T-helper 17 cell (primary cell): ENCODE measurements at regions not wholly inside any gene's neighbourhood (a gene's known extent, or its start where the extent isn't known, plus 50 kb on each side); places are given as distances from the start of the nearest gene placed in this dataset.

ENCODE experiments used
- ATAC-seq: fragments of 150-1000 bp; cut with Tn5 transposase; 2 replicates; pipeline ENCODE4 v1.10.0; 2021; ENCODE audit warnings: mild to moderate bottlenecking, moderate library complexity
- DNase-seq, 3 donors: peaks; one replicate each; pipeline versions ENCODE4 v3.0.0 to v3.0.0-alpha.2; 2020 to 2021
- H3K9me3 ChIP-seq: one replicate; pipeline ENCODE4 v1.7.0; 2013; ENCODE audit warnings: low read length, mild to moderate bottlenecking; ENCODE audit not compliant: control insufficient read depth, poor library complexity, severe bottlenecking
- H3K27ac Mint-ChIP-seq: one replicate; pipeline ENCODE4 v1.8.0; 2022; ENCODE audit warnings: mild to moderate bottlenecking, moderate library complexity, mixed read lengths
- H3K27me3 Mint-ChIP-seq: one replicate; pipeline ENCODE4 v1.8.0; 2022; ENCODE audit warnings: mixed read lengths
- H3K36me3 Mint-ChIP-seq: one replicate; pipeline ENCODE4 v1.8.0; 2022; ENCODE audit warnings: low read depth, mixed read lengths
- H3K4me1 Mint-ChIP-seq: one replicate; pipeline ENCODE4 v1.8.0; 2022; ENCODE audit warnings: mild to moderate bottlenecking, mixed read lengths
- H3K4me3 Mint-ChIP-seq: one replicate; pipeline ENCODE4 v1.8.0; 2022; ENCODE audit warnings: mild to moderate bottlenecking, moderate library complexity, mixed read lengths

GRCh38 chr13:76361868-76362267 lies 524.3 kb downstream of the KCTD12 start:
- no peak for ATAC-seq
- Mint-ChIP-seq H3K27me3 (peaks cover 4% of the 10 kb centered on the region), H3K4me3 (no peak overlapping the region), H3K27ac (no peak overlapping the region), H3K4me1 (no peaks in the 10 kb centered on the region), H3K36me3 (no peaks in the 10 kb centered on the region)
- H3K9me3 ChIP-seq = no peaks in the 10 kb centered on the region
- no peak for DNase-seq

- H3K36me3 Mint-ChIP-seq = no peaks in the 10 kb centered on the region
- DNase-seq = no peak
- H3K9me3 ChIP-seq = no peaks in the 10 kb centered on the region
- no peak overlapping the region for H3K4me3 Mint-ChIP-seq
- H3K4me1 Mint-ChIP-seq = no peaks in the 10 kb centered on the region
- no peak overlapping the region for H3K27ac Mint-ChIP-seq
- no peaks in the 10 kb centered on the region for H3K27me3 Mint-ChIP-seq
- no peak for ATAC-seq
Observed at GRCh38 chr13:76351541-76352229, 534.5 kb downstream of the KCTD12 start.

- DNase-seq (no peak), ATAC-seq (no peak)
- no peak overlapping the region for H3K4me3 Mint-ChIP-seq
- no peaks in the 10 kb centered on the region for H3K36me3 Mint-ChIP-seq
- H3K27ac Mint-ChIP-seq = no peak overlapping the region
- no peaks in the 10 kb centered on the region for H3K27me3 Mint-ChIP-seq
- H3K4me1 Mint-ChIP-seq = no peaks in the 10 kb centered on the region
- H3K9me3 ChIP-seq = no peaks in the 10 kb centered on the region
Observed at GRCh38 chr13:76350399-76350798, 535.8 kb downstream of the KCTD12 start.

GRCh38 chr13:76349700-76350099 lies 536.5 kb downstream of the KCTD12 start:
- H3K9me3 ChIP-seq = no peaks in the 10 kb centered on the region
- Mint-ChIP-seq H3K4me3 (no peak overlapping the region), H3K4me1 (no peaks in the 10 kb centered on the region), H3K27ac (no peak overlapping the region), H3K36me3 (no peaks in the 10 kb centered on the region), H3K27me3 (no peaks in the 10 kb centered on the region)
- no peak for DNase-seq
- ATAC-seq = no peak

GRCh38 chr13:76339649-76340048 lies 546.6 kb downstream of the KCTD12 start:
- no peak overlapping the region for H3K4me3 Mint-ChIP-seq
- H3K27ac Mint-ChIP-seq = no peak overlapping the region
- no peaks in the 10 kb centered on the region for H3K4me1 Mint-ChIP-seq
- H3K9me3 ChIP-seq = no peaks in the 10 kb centered on the region
- no peaks in the 10 kb centered on the region for H3K27me3 Mint-ChIP-seq
- ATAC-seq = no peak
- no peak for DNase-seq
- no peaks in the 10 kb centered on the region for H3K36me3 Mint-ChIP-seq

- ATAC-seq (no peak), DNase-seq (no peak)
- no peaks in the 10 kb centered on the region for H3K9me3 ChIP-seq
- no peak overlapping the region for H3K4me3 Mint-ChIP-seq
- H3K36me3 Mint-ChIP-seq = no peaks in the 10 kb centered on the region
- H3K27me3 Mint-ChIP-seq = no peaks in the 10 kb centered on the region
- H3K27ac Mint-ChIP-seq = no peak overlapping the region
- no peaks in the 10 kb centered on the region for H3K4me1 Mint-ChIP-seq
Observed at GRCh38 chr13:76338003-76338402, 548.2 kb downstream of the KCTD12 start.

GRCh38 chr13:76336889-76337844 lies 549.0 kb downstream of the KCTD12 start:
- H3K9me3 ChIP-seq = no peaks in the 10 kb centered on the region
- ATAC-seq = no peak
- H3K27me3 Mint-ChIP-seq = no peaks in the 10 kb centered on the region
- peaks cover 2% of the 10 kb centered on the region for H3K4me1 Mint-ChIP-seq
- no peaks in the 10 kb centered on the region for H3K36me3 Mint-ChIP-seq
- no peak overlapping the region for H3K4me3 Mint-ChIP-seq
- no peak for DNase-seq
- no peak overlapping the region for H3K27ac Mint-ChIP-seq

GRCh38 chr13:76335463-76335862 lies 550.7 kb downstream of the KCTD12 start:
- Mint-ChIP-seq H3K4me3 (no peak overlapping the region), H3K27ac (no peak overlapping the region), H3K4me1 (peaks cover 5% of the 10 kb centered on the region), H3K36me3 (no peaks in the 10 kb centered on the region), H3K27me3 (no peaks in the 10 kb centered on the region)
- ATAC-seq (no peak), DNase-seq (no peak)
- no peaks in the 10 kb centered on the region for H3K9me3 ChIP-seq

GRCh38 chr13:76331943-76332712 lies 554.1 kb downstream of the KCTD12 start:
- ATAC-seq (no peak), DNase-seq (no peak)
- Mint-ChIP-seq H3K36me3 (no peaks in the 10 kb centered on the region), H3K4me1 (peaks cover 5% of the 10 kb centered on the region), H3K4me3 (no peak overlapping the region), H3K27ac (no peak overlapping the region), H3K27me3 (no peaks in the 10 kb centered on the region)
- no peaks in the 10 kb centered on the region for H3K9me3 ChIP-seq

GRCh38 chr13:76330761-76331160 lies 555.4 kb downstream of the KCTD12 start:
- DNase-seq = no peak
- Mint-ChIP-seq H3K4me1 (peaks cover 5% of the 10 kb centered on the region), H3K4me3 (no peak overlapping the region)

GRCh38 chr13:76329866-76330580 lies 556.2 kb downstream of the KCTD12 start:
- Mint-ChIP-seq H3K4me3 (no peak overlapping the region), H3K27ac (no peak overlapping the region), H3K27me3 (no peaks in the 10 kb centered on the region), H3K36me3 (no peaks in the 10 kb centered on the region), H3K4me1 (peaks cover 5% of the 10 kb centered on the region)
- H3K9me3 ChIP-seq = no peaks in the 10 kb centered on the region
- DNase-seq (no peak), ATAC-seq (no peak)

More at GRCh38 chr13:76330761-76331160, 555.4 kb downstream of the KCTD12 start:
- no peaks in the 10 kb centered on the region for H3K27me3 Mint-ChIP-seq
- H3K9me3 ChIP-seq = no peaks in the 10 kb centered on the region
- no peak for ATAC-seq
- H3K36me3 Mint-ChIP-seq = no peaks in the 10 kb centered on the region
- no peak overlapping the region for H3K27ac Mint-ChIP-seq

GRCh38 chr13:76329004-76329403 lies 557.2 kb downstream of the KCTD12 start:
- DNase-seq = no peak
- peaks cover 5% of the 10 kb centered on the region for H3K4me1 Mint-ChIP-seq
- H3K27ac Mint-ChIP-seq = no peak overlapping the region
- H3K9me3 ChIP-seq = no peaks in the 10 kb centered on the region
- no peak overlapping the region for H3K4me3 Mint-ChIP-seq
- no peaks in the 10 kb centered on the region for H3K27me3 Mint-ChIP-seq
- H3K36me3 Mint-ChIP-seq = no peaks in the 10 kb centered on the region
- ATAC-seq = no peak

- no peak for ATAC-seq
- Mint-ChIP-seq H3K36me3 (peaks cover 3% of the 10 kb centered on the region), H3K27ac (no peak overlapping the region), H3K4me1 (no peaks in the 10 kb centered on the region), H3K27me3 (no peaks in the 10 kb centered on the region), H3K4me3 (no peak overlapping the region)
- no peak for DNase-seq
- no peaks in the 10 kb centered on the region for H3K9me3 ChIP-seq
Observed at GRCh38 chr13:76326343-76326742, 559.9 kb downstream of the KCTD12 start.
